A172 (cell line): ENCODE measurements at regions not wholly inside any gene's neighbourhood (a gene's known extent, or its start where the extent isn't known, plus 50 kb on each side); places are given as distances from the start of the nearest gene placed in this dataset.
"Not testable (repeated sequence)": the region's sequence is repeated elsewhere in the genome, so short reads cannot be mapped to it uniquely, and the experiment has no call there.

Source experiments
- DNase-seq: peaks from one replicate; pipeline ENCODE4 v3.0.0-alpha.2; 2015; ENCODE audit warnings: low spot score

GRCh38 chr5:121100931-121101330, 636.8 kb downstream of the PRR16 start:
- DNase-seq, result no peak

GRCh38 chr5:121105921-121106320, 641.8 kb downstream of the PRR16 start:
- no peak for DNase-seq

GRCh38 chr5:121106721-121107690, 642.9 kb downstream of the PRR16 start:
- DNase-seq, result not testable (repeated sequence)

- DNase-seq, result peak; percentile 23
These were observed 644.6 kb downstream of the PRR16 start for GRCh38 chr5:121108725-121109124.

- DNase-seq, result no peak
These were observed 645.7 kb downstream of the PRR16 start for GRCh38 chr5:121109817-121110216.

GRCh38 chr5:121121786-121122185, 657.7 kb downstream of the PRR16 start:
- no peak for DNase-seq

GRCh38 chr5:121138495-121138907, 674.4 kb downstream of the PRR16 start:
- peak; percentile 28 for DNase-seq

- DNase-seq, result no peak
These were observed 674.9 kb downstream of the PRR16 start for GRCh38 chr5:121138952-121139351.

GRCh38 chr5:121144764-121145163, 680.7 kb downstream of the PRR16 start:
- DNase-seq, result peak; percentile 60

- no peak for DNase-seq
These were observed 687.4 kb downstream of the PRR16 start for GRCh38 chr5:121151534-121151933.

- DNase-seq, result no peak
These were observed 688.3 kb downstream of the PRR16 start for GRCh38 chr5:121152411-121152810.

GRCh38 chr5:121156565-121156964, 692.5 kb downstream of the PRR16 start:
- DNase-seq, result no peak

GRCh38 chr5:121158451-121158850, 693.2 kb upstream of the FTMT start:
- DNase-seq, result no peak

- no peak for DNase-seq
These were observed 691.1 kb upstream of the FTMT start for GRCh38 chr5:121160591-121160990.

- no peak for DNase-seq
These were observed 687.0 kb upstream of the FTMT start for GRCh38 chr5:121164632-121165031.

GRCh38 chr5:121171361-121171760, 680.3 kb upstream of the FTMT start:
- DNase-seq, result no peak

GRCh38 chr5:121171834-121172233, 679.8 kb upstream of the FTMT start:
- DNase-seq, result no peak

GRCh38 chr5:121174351-121174750, 677.3 kb upstream of the FTMT start:
- DNase-seq, result no peak

- no peak for DNase-seq
These were observed 675.7 kb upstream of the FTMT start for GRCh38 chr5:121175986-121176385.

- peak; percentile 28 for DNase-seq
These were observed 668.7 kb upstream of the FTMT start for GRCh38 chr5:121182788-121183490.

GRCh38 chr5:121188849-121189248, 662.8 kb upstream of the FTMT start:
- DNase-seq, result no peak

GRCh38 chr5:121189342-121190305, 662.1 kb upstream of the FTMT start:
- peak; percentile 20 for DNase-seq
